DND-41 (cell line): ENCODE measurements at regions not wholly inside any gene's neighbourhood (a gene's known extent, or its start where the extent isn't known, plus 50 kb on each side); places are given as distances from the start of the nearest gene placed in this dataset.

Experiments used
- EZH2 ChIP-seq: IDR thresholded peaks from 3 replicates; pipeline ENCODE4 v1.6.1; 2012; ENCODE audit warnings: borderline replicate concordance, low read depth, mild to moderate bottlenecking, moderate library complexity, low read length, inconsistent platforms; ENCODE audit not compliant: severe bottlenecking
- TF ChIP-seq, protein P1 (sequence below): IDR thresholded peaks from 2 replicates; pipeline ENCODE4 v1.5.1; 2012; ENCODE audit warnings: borderline replicate concordance, low read length, moderate library complexity, mild to moderate bottlenecking; ENCODE audit not compliant: poor library complexity, severe bottlenecking; ENCODE audit errors: extremely low read depth

DNA sequence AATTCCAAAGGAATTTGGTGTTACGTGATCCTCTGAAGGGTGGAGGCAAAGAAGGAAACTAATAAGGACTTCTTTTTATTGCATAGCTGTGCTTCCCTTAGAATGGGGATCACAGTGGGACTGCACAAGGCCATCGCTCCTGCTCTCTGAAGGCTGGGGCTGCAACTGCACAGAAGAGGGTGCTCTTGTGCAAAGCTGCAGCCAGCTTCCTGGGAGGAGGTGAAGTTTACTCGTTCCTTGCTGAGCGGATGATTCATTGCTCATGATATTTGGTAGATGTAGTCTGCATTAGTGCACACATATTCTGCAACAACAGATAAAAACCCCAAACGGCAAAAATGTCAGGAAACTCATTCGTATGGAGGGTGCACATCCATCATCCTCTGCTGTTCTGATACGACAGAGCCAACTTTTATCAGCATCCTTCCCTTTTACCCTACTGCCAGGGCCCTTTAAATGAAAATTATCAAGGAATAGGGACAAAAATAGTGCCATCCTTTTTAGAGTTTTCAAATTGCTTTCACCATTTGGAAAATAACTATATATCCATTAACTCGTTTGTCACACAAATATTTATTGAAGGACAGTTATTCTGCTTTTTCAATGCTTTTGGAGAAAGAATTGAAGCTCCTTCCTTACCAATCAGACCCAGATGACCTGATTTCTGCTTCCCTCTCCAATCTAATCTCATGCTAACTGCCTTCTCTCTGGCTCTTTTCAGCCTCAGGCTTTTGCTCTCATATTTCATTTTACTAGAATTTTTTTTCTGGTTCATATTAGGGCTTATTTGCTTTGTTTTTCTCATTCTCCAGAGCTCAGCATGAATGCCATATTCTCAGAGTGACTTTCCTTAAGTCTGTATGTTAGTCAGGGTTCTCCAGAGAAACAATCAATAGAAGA is 263.6 kb downstream of the DUSP10 start:
- TF ChIP-seq, protein P1, sequence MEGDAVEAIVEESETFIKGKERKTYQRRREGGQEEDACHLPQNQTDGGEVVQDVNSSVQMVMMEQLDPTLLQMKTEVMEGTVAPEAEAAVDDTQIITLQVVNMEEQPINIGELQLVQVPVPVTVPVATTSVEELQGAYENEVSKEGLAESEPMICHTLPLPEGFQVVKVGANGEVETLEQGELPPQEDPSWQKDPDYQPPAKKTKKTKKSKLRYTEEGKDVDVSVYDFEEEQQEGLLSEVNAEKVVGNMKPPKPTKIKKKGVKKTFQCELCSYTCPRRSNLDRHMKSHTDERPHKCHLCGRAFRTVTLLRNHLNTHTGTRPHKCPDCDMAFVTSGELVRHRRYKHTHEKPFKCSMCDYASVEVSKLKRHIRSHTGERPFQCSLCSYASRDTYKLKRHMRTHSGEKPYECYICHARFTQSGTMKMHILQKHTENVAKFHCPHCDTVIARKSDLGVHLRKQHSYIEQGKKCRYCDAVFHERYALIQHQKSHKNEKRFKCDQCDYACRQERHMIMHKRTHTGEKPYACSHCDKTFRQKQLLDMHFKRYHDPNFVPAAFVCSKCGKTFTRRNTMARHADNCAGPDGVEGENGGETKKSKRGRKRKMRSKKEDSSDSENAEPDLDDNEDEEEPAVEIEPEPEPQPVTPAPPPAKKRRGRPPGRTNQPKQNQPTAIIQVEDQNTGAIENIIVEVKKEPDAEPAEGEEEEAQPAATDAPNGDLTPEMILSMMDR = peak; percentile 85
- no peak for TF ChIP-seq EZH2
